NCI-H460 (cell line): ENCODE measurements at regions not wholly inside any gene's neighbourhood (a gene's known extent, or its start where the extent isn't known, plus 50 kb on each side); places are given as distances from the start of the nearest gene placed in this dataset.

Experiments
- DNase-seq: peaks from one replicate; pipeline ENCODE4 v3.0.0-alpha.2; 2016; ENCODE audit warnings: low read depth; ENCODE audit errors: extremely low read depth

GRCh38 chr14:58833634-58834378, 196.0 kb downstream of the DACT1 start:
- DNase-seq: no peak

GRCh38 chr14:58836303-58836974, 198.7 kb downstream of the DACT1 start:
- no peak for DNase-seq

- no peak for DNase-seq
Observed at GRCh38 chr14:58839233-58839632, 201.5 kb downstream of the DACT1 start.

DNA sequence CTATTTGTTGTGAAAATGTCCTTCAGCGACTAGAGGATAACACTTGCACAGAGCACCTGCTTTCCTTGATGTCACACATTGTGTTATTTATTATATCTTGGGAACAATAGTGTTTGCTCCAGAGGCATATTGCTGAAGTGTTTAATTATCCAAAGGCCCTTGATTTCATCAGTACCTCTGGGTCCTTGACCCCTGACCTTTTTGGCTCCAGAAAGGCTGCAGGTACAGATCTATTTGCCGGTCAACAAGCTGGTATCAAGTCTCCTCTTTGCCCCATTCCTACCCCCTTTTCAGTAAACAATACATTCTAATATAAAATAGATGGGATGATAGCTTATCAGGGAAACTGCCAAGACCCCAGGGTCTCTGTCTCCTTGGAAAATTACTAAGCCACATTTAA, 206.8 kb downstream of the DACT1 start:
- DNase-seq: no peak

DNA sequence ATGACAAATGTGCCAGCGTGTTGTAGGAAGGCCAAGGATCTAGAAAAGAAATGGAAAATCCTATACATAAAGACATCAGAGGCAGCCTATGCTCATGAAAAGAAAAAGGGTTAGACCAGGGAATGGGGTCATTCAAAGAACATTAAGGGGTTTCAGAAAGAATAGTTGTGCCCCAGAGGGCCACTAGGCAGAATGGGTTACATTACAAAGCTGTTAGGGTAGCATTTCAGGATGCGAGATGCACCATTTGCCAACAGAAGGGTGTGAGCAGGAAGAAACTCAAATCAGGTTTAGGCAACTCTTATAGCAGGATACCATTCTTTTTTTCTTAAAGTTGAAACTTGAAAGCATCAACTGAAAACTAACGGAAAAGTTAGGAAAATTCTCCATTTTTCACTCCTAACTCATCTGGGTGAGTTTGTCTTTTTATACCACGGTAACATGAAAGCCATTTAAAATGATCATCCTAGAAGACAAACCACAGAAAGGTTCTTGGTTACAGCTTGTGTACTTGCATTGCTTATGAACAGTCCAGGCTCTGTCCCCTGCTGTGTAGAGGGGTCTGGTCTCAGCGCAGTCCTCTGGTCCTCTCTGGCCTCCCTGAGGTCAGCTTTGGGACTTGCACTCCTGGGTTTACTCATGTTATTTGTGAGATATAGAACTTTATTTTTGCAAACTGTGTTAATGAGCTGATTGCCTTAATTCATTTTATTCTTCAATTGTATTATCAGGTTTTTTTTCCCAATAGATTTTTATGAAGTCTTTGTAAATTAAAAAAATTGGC, 209.1 kb downstream of the DACT1 start:
- no peak for DNase-seq

- DNase-seq: no peak
Observed at GRCh38 chr14:58848365-58848764, 210.6 kb downstream of the DACT1 start.

GRCh38 chr14:58849601-58850000, 211.8 kb downstream of the DACT1 start:
- DNase-seq: no peak

GRCh38 chr14:58850011-58850410, 212.2 kb downstream of the DACT1 start:
- DNase-seq: no peak

GRCh38 chr14:58861586-58861985, 223.8 kb downstream of the DACT1 start:
- DNase-seq: no peak

GRCh38 chr14:58862416-58863160, 224.8 kb downstream of the DACT1 start:
- no peak for DNase-seq

GRCh38 chr14:58863661-58864345, 226.0 kb downstream of the DACT1 start:
- DNase-seq: no peak

GRCh38 chr14:58864751-58865513, 227.2 kb downstream of the DACT1 start:
- DNase-seq: no peak

- no peak for DNase-seq
Observed at GRCh38 chr14:58865514-58866281, 227.9 kb downstream of the DACT1 start.

DNA sequence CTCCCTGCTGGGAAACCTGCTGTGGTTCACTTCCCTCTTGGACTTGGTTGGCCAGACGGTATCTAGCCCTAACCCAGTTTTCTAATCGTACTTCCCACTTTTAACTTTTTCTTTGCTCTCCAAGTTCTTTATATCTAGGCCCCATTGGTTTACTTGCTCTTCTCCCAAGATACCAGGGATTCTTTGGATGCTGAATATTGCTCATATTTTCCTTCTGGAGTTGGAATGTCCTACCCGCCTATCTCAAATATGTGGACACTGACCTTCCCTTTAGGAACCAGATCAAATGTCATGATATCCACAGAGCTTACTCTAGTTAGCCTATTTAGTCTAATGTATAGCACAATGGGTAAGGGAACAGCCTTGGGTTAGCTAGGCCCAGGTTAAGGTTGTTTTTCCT, 228.6 kb downstream of the DACT1 start:
- no peak for DNase-seq

GRCh38 chr14:58870961-58871360, 233.2 kb downstream of the DACT1 start:
- no peak for DNase-seq

DNA sequence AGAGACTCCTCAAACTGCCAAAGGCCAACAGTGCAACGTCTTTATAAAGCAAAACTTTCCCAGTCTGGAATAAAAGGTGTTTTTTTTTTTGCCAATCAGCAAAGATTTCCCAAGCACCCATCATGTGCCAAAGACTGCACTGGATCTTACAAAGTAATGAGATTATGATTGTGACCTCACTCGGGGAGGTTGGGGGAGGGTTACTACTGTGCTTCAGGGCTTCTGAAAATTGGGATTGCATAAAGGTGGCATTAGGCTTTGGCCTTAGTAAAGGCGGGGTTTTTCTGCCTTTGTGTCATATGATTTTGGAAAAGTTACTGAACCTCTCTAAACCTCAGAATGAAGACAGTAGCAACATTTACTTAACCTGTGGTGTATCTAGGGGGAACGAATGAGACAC, 233.8 kb downstream of the DACT1 start:
- no peak for DNase-seq

DNA sequence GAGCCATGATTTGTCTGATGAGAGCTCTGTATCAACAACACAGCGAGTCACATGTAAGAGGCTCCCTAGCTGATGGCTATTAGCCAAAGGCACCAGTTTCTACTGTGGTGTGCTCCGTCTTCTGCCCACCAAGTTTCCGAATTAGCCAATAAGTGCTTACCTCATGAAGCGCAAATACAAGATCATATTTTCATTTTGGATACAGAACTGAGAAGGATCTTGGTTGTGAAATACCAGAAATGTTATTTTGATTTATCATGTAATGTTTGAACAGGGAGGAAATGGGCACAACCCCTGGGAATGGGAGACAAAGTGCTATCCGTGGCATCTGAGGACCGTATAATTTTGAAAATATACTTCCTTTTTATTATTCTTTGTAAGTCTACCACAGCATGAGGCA, 234.3 kb downstream of the DACT1 start:
- DNase-seq: no peak

DNA sequence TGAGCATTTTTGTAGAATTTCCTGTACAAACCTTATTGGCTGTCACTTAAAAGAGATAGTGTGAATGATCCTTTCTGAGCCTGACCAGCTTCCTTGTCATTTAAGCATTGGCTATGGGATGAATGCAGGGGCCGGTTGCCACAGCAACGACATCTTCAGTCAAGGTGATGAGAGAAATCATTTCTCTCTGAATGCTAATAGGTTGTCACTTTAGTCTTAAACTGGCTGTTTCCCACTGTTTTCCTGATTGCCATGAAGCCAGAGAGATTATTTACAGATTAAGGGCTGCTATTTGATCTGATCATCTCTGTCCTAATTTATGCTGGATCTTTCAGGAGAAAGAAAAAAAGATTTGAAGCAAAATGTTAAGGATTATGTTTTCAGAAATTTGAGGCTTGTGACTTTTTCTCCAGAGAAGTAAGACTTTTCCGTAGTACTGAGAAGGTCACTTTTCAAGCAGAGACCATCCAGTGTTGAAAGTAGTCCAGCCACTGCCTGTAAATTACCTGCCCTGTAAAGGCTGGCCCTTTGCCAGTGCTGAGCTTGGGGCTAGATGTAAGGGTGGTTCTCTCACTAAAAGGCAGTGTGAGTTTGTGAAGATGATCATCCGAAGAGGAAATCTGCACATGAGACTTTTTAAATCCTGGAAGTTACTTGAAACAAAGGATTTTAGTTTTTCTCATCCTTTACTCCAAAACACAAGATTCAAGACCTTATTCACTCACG, 235.6 kb downstream of the DACT1 start:
- no peak for DNase-seq
